UCSD-AML1 (cell line): ENCODE measurements at regions not wholly inside any gene's neighbourhood (a gene's known extent, or its start where the extent isn't known, plus 50 kb on each side); places are given as distances from the start of the nearest gene placed in this dataset.

Experiments used
- DNase-seq: peaks from one replicate; lab custom pipeline; 2025; ENCODE audit not compliant: unreplicated experiment; lab: John Stamatoyannopoulos, UW

- DNase-seq = no peak
These were observed 65.3 kb upstream of the TLK1 start for GRCh38 chr2:171225989-171226388.

GRCh38 chr2:171225302-171225980 is 64.7 kb upstream of the TLK1 start:
- no peak for DNase-seq

DNA sequence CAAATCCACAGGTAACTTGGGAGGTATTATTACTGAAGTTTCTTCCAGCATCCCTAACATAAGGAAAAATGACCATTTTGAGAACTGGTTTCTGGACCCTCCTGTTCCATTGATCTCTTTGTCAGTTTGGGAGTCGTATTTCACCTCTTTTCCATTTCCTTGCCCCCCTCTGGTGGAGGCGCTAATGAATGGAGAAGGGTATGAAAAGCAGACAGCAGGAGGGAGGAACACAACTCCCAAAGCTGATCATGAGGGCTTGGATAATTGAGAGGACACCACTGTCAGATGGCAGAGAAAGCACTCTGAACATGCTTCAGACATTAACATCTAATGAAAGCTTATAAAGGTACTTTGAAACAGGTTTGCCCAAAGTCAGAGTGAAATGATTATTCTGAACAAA is 56.6 kb upstream of the TLK1 start:
- no peak for DNase-seq

DNA sequence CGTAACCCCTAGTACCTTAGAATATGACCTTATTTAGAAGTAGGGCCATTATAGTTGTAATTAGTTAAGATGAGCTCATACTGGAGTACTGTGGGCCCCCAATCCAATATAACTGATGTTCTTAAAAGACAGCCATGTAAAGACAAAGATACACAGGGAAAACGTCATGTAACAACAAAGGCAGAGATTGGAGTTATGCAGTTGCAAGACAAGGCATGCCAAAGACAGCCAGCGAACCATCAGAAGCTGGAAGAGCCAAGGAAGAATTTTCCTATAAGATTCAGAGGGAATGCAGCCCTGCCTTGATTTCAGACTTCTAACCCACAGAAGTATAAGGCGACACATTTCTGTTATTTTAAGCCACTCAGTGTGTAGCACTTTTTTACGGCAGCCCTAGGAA is 55.9 kb upstream of the TLK1 start:
- no peak for DNase-seq

DNA sequence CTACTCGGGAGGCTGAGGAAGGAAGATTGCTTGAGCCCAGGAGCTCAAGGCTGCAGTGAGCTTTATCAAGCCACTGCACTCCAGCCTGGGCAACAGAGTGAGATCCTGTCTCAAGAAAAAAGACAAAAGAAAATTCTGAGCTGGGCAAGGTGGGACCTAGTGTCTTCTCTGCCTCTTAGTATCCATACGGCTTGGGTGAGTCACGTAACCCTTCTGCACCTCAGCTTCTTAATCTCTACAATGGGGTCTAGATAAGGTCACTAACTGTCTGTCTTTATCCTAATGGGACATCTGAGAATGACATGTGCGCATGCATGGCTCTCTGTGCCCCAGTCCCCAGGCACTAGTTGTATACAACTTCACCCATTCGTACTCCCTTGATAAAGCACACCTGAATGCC is 53.4 kb upstream of the TLK1 start:
- DNase-seq = no peak

- DNase-seq = no peak
These were observed 50.3 kb upstream of the TLK1 start for GRCh38 chr2:171210864-171211431.
